ENCODE measurements at regions not wholly inside any gene's neighbourhood (a gene's known extent, or its start where the extent isn't known, plus 50 kb on each side); places are given as distances from the start of the nearest gene placed in this dataset.

DNA sequence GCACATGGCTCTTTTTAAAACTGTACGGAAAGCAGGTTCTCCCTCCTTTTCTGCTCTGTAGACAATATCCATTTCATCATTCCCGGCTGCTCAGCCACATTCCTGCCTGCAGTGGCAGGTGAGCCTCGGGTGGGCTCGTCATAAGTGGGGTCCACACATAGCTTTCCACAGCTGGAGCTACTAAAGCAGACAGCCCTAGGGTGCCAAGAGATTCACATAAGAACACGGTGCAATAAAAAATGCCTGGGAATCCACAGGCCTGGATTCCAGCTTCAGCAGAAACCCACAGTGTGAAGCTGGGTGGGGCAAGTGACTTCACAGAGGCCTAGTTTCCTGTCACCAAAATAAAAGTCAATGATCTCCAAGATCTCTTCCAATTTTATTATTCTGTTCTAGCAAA is 96.4 kb downstream of the MIS18A start (continued):
- TF ChIP-seq NFYB (IDR thresholded peaks at IDR 0.05; ENCODE audit: extremely low read depth, insufficient read length) (no peak), USF2 (CRISPR knock-in tag; IDR thresholded peaks at IDR 0.05) (no peak), MITF (IDR thresholded peaks at IDR 0.05) (no peak), CBX8 (IDR thresholded peaks at IDR 0.05; ENCODE audit: borderline replicate concordance, extremely low read depth, low read depth, low read length, poor library complexity, severe bottlenecking) (no peak), NFIX (CRISPR knock-in tag; IDR thresholded peaks at IDR 0.05; ENCODE audit: low read depth) (no peak), TCF7 (IDR thresholded peaks at IDR 0.05; ENCODE audit: borderline replicate concordance) (no peak), NCOA6 (IDR thresholded peaks at IDR 0.05) (no peak), CBFA2T3 (IDR thresholded peaks at IDR 0.05) (no peak), ZNF3 (CRISPR knock-in tag; IDR thresholded peaks at IDR 0.05) (no peak), ZEB2 (IDR thresholded peaks at IDR 0.05) (no peak), CHD1 (IDR thresholded peaks at IDR 0.05; ENCODE audit: low read length) (no peak)
- TF ChIP-seq, protein P1, sequence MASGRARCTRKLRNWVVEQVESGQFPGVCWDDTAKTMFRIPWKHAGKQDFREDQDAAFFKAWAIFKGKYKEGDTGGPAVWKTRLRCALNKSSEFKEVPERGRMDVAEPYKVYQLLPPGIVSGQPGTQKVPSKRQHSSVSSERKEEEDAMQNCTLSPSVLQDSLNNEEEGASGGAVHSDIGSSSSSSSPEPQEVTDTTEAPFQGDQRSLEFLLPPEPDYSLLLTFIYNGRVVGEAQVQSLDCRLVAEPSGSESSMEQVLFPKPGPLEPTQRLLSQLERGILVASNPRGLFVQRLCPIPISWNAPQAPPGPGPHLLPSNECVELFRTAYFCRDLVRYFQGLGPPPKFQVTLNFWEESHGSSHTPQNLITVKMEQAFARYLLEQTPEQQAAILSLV (tag; IDR thresholded peaks at IDR 0.05), result no peak
